Vagina (tissue), 2 donors: ENCODE measurements at regions not wholly inside any gene's neighbourhood (a gene's known extent, or its start where the extent isn't known, plus 50 kb on each side); places are given as distances from the start of the nearest gene placed in this dataset.

Experiments used
- POLR2A ChIP-seq, 2 donors: fragments of 450-650 bp; IDR thresholded peaks; one replicate each; pipeline ENCODE4 v1.6.1; 2017; ENCODE audit warnings: antibody characterized with exemption in 2 of 2, mild to moderate bottlenecking in 2 of 2, moderate library complexity in 2 of 2
- TF ChIP-seq, protein P1 (sequence below), 3 experiments: fragments of 450-650 bp in 2 of 3; fragments of 200-600 bp in 1 of 3; sonication (generic) in 1 of 3; IDR thresholded peaks; one replicate each; pipeline ENCODE4 v1.5.1; 2017 to 2019; ENCODE audit warnings: antibody characterized with exemption in 3 of 3, mild to moderate bottlenecking in 2 of 3, moderate library complexity in 2 of 3

- TF ChIP-seq POLR2A (IDR thresholded peaks at IDR 0.05) = no peak
- TF ChIP-seq, protein P1, sequence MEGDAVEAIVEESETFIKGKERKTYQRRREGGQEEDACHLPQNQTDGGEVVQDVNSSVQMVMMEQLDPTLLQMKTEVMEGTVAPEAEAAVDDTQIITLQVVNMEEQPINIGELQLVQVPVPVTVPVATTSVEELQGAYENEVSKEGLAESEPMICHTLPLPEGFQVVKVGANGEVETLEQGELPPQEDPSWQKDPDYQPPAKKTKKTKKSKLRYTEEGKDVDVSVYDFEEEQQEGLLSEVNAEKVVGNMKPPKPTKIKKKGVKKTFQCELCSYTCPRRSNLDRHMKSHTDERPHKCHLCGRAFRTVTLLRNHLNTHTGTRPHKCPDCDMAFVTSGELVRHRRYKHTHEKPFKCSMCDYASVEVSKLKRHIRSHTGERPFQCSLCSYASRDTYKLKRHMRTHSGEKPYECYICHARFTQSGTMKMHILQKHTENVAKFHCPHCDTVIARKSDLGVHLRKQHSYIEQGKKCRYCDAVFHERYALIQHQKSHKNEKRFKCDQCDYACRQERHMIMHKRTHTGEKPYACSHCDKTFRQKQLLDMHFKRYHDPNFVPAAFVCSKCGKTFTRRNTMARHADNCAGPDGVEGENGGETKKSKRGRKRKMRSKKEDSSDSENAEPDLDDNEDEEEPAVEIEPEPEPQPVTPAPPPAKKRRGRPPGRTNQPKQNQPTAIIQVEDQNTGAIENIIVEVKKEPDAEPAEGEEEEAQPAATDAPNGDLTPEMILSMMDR (IDR thresholded peaks at IDR 0.05) = no peak
These were observed 223.7 kb downstream of the CBLN1 start for GRCh38 chr16:49057936-49058335.
